Liver (tissue), 8 donors: ENCODE measurements at regions not wholly inside any gene's neighbourhood (a gene's known extent, or its start where the extent isn't known, plus 50 kb on each side); places are given as distances from the start of the nearest gene placed in this dataset.

Experiments used
- DNase-seq: peaks from one replicate; pipeline ENCODE4 v3.0.0-alpha.2; 2017; ENCODE audit warnings: low spot score
- H3K27ac ChIP-seq, 2 donors: one replicate each; pipeline ENCODE4 v1.7.0; 2013; ENCODE audit warnings: inconsistent platforms in 2 of 2, low read length in 2 of 2, control low read depth in 1 of 2, low read depth in 1 of 2, mild to moderate bottlenecking in 1 of 2
- H3K27me3 ChIP-seq, 4 donors: one replicate each; pipeline versions ENCODE4 v1.6.1 to v1.7.0; 2013; ENCODE audit warnings: low read length in 3 of 4, inconsistent platforms in 1 of 4, mild to moderate bottlenecking in 1 of 4, moderate library complexity in 1 of 4; ENCODE audit not compliant: control insufficient read depth in 4 of 4, insufficient read depth in 4 of 4
- H3K36me3 ChIP-seq, 4 donors: one replicate each; pipeline versions ENCODE4 v1.6.1 to v1.7.0; 2013; ENCODE audit warnings: low read length in 3 of 4, mild to moderate bottlenecking in 3 of 4, low read depth in 1 of 4, moderate library complexity in 1 of 4; ENCODE audit not compliant: control insufficient read depth in 4 of 4, insufficient read depth in 3 of 4
- H3K4me1 ChIP-seq, 4 donors: one replicate each; pipeline versions ENCODE4 v1.6.1 to v1.7.0; 2013; ENCODE audit warnings: low read length in 3 of 4, mild to moderate bottlenecking in 3 of 4, moderate library complexity in 1 of 4; ENCODE audit not compliant: control insufficient read depth in 4 of 4, insufficient read depth in 4 of 4
- H3K4me3 ChIP-seq, 3 donors: one replicate each; pipeline versions ENCODE4 v1.6.1 to v1.7.0; 2013; ENCODE audit warnings: low read length in 3 of 3, control low read depth in 1 of 3, low read depth in 1 of 3, mild to moderate bottlenecking in 1 of 3
- H3K9ac ChIP-seq, 2 donors: one replicate each; pipeline ENCODE4 v1.7.0; 2013; ENCODE audit warnings: low read length in 2 of 2, mild to moderate bottlenecking in 2 of 2, moderate library complexity in 2 of 2, control low read depth in 1 of 2, low read depth in 1 of 2
- H3K9me3 ChIP-seq, 4 donors: one replicate each; pipeline versions ENCODE4 v1.6.1 to v1.7.0; 2013; ENCODE audit warnings: low read length in 3 of 4; ENCODE audit not compliant: control insufficient read depth in 4 of 4
- EGR1 ChIP-seq, 2 donors: IDR thresholded peaks; 2 replicates each; pipeline ENCODE4 v1.6.1; 2016 to 2018; ENCODE audit warnings: antibody characterized with exemption in 2 of 2, low read depth in 2 of 2
- FOXA1 ChIP-seq: IDR thresholded peaks from 2 replicates; pipeline ENCODE4 v1.6.1; 2016; ENCODE audit warnings: antibody characterized with exemption
- FOXA2 ChIP-seq: IDR thresholded peaks from 2 replicates; pipeline ENCODE4 v1.6.1; 2016; ENCODE audit warnings: antibody characterized with exemption
- GABPA ChIP-seq, 2 donors: IDR thresholded peaks in 1 of 2; conservative IDR thresholded peaks in 1 of 2; 2 replicates each; pipeline ENCODE4 v1.6.1; 2016; ENCODE audit warnings: antibody characterized with exemption in 2 of 2, mild to moderate bottlenecking in 1 of 2, moderate library complexity in 1 of 2
- HNF4A ChIP-seq, 2 donors: conservative IDR thresholded peaks; 2 replicates each; pipeline ENCODE4 v1.6.1; 2016; ENCODE audit warnings: antibody characterized with exemption in 2 of 2, mild to moderate bottlenecking in 2 of 2
- HNF4G ChIP-seq: IDR thresholded peaks from 2 replicates; pipeline ENCODE4 v1.6.1; 2016; ENCODE audit warnings: antibody characterized with exemption
- JUND ChIP-seq, 2 donors: IDR thresholded peaks; 2 replicates each; pipeline ENCODE4 v1.6.1; 2016; ENCODE audit warnings: antibody characterized with exemption in 2 of 2
- NR2F2 ChIP-seq: IDR thresholded peaks from 2 replicates; pipeline ENCODE4 v1.6.1; 2016; ENCODE audit warnings: antibody characterized with exemption
- RAD21 ChIP-seq, 2 donors: IDR thresholded peaks; 2 replicates each; pipeline ENCODE4 v1.6.1; 2016; ENCODE audit warnings: antibody characterized with exemption in 2 of 2, mild to moderate bottlenecking in 2 of 2
- RXRA ChIP-seq, 2 donors: IDR thresholded peaks; 2 replicates each; pipeline ENCODE4 v1.6.1; 2017 to 2018; ENCODE audit warnings: antibody characterized with exemption in 2 of 2, mild to moderate bottlenecking in 1 of 2
- SP1 ChIP-seq: IDR thresholded peaks from 2 replicates; pipeline ENCODE4 v1.6.1; 2018; ENCODE audit warnings: antibody characterized with exemption, mild to moderate bottlenecking
- TAF1 ChIP-seq: conservative IDR thresholded peaks from 2 replicates; pipeline ENCODE4 v1.6.1; 2016; ENCODE audit warnings: antibody characterized with exemption, mild to moderate bottlenecking
- YY1 ChIP-seq: IDR thresholded peaks from 2 replicates; pipeline ENCODE4 v1.6.1; 2016; ENCODE audit warnings: antibody characterized with exemption, mild to moderate bottlenecking
- WGBS: extraction: QIAGEN DNeasy Blood & Tissue Kit; methylation state at CpG from one replicate; pipeline ENCODE4 v1.1.7; 2013; 5-methylcytosine and 5-hydroxymethylcytosine counted together
- TF ChIP-seq, protein P1 (sequence below): IDR thresholded peaks from 2 replicates; pipeline ENCODE4 v1.6.1; 2016; ENCODE audit warnings: antibody characterized with exemption
- TF ChIP-seq, protein P2 (sequence below): IDR thresholded peaks from 2 replicates; pipeline ENCODE4 v1.6.1; 2016; ENCODE audit warnings: antibody characterized with exemption, mild to moderate bottlenecking
- TF ChIP-seq, protein P3 (sequence below): IDR thresholded peaks from 2 replicates; pipeline ENCODE4 v1.6.1; 2016; ENCODE audit warnings: antibody characterized with exemption
- TF ChIP-seq, protein P4 (sequence below): IDR thresholded peaks from 2 replicates; pipeline ENCODE4 v1.6.1; 2016; ENCODE audit warnings: antibody characterized with exemption
- TF ChIP-seq, protein P5 (sequence below): fragments of 150-350 bp; IDR thresholded peaks from 2 replicates; pipeline ENCODE4 v1.5.1; 2017; ENCODE audit warnings: improper control_type of control experiment, low read depth, low read length; ENCODE audit not compliant: missing input control
- donor health status: healthy.
- donor health status: healthy.
- donor health status: healthy.
- donor health status: healthy.
- donor health status: healthy.

DNA sequence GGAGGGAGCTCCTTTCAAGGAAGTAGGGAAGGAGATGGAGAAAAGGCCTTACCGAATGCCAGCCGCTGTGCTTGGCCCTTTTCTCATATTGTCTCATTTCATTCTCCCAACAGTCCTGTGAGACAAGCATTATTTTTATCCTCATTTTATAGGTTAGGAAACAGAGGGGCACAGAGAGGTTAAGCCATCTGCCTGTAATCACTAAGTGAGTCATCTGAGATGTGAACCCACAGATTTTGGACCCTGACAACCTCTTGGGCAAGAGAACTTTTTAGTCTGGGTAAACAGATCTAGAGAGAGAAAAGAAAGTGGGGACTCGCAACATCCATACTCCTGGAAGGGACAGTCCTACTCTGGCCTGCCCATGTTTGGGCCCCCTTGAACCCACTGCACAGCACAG, 91.7 kb upstream of the LCLAT1 start:
- DNase-seq = no peak
- WGBS = 97% methylated on average over 3 of the region's 3 CpGs
- no peak for TF ChIP-seq RXRA (IDR thresholded peaks at IDR 0.05)
- TF ChIP-seq, protein P1, sequence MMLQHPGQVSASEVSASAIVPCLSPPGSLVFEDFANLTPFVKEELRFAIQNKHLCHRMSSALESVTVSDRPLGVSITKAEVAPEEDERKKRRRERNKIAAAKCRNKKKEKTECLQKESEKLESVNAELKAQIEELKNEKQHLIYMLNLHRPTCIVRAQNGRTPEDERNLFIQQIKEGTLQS = no peak
- TF ChIP-seq HNF4A (conservative IDR thresholded peaks at IDR 0.05) = no peak
- TF ChIP-seq GABPA (IDR thresholded peaks at IDR 0.05 in 1 of 2, conservative IDR thresholded peaks at IDR 0.05 in 1 of 2) = no peak
- TF ChIP-seq FOXA2 = no peak
- TF ChIP-seq HNF4G = no peak
- TF ChIP-seq NR2F2 = no peak
- TF ChIP-seq JUND (IDR thresholded peaks at IDR 0.05) = no peak
- TF ChIP-seq, protein P2, sequence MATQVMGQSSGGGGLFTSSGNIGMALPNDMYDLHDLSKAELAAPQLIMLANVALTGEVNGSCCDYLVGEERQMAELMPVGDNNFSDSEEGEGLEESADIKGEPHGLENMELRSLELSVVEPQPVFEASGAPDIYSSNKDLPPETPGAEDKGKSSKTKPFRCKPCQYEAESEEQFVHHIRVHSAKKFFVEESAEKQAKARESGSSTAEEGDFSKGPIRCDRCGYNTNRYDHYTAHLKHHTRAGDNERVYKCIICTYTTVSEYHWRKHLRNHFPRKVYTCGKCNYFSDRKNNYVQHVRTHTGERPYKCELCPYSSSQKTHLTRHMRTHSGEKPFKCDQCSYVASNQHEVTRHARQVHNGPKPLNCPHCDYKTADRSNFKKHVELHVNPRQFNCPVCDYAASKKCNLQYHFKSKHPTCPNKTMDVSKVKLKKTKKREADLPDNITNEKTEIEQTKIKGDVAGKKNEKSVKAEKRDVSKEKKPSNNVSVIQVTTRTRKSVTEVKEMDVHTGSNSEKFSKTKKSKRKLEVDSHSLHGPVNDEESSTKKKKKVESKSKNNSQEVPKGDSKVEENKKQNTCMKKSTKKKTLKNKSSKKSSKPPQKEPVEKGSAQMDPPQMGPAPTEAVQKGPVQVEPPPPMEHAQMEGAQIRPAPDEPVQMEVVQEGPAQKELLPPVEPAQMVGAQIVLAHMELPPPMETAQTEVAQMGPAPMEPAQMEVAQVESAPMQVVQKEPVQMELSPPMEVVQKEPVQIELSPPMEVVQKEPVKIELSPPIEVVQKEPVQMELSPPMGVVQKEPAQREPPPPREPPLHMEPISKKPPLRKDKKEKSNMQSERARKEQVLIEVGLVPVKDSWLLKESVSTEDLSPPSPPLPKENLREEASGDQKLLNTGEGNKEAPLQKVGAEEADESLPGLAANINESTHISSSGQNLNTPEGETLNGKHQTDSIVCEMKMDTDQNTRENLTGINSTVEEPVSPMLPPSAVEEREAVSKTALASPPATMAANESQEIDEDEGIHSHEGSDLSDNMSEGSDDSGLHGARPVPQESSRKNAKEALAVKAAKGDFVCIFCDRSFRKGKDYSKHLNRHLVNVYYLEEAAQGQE = no peak
- no peak for TF ChIP-seq RAD21 (IDR thresholded peaks at IDR 0.05)
- TF ChIP-seq, protein P3, sequence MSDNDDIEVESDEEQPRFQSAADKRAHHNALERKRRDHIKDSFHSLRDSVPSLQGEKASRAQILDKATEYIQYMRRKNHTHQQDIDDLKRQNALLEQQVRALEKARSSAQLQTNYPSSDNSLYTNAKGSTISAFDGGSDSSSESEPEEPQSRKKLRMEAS = no peak
- TF ChIP-seq TAF1 = no peak
- H3K36me3 ChIP-seq = no peaks in the 10 kb centered on the region
- H3K9ac ChIP-seq = no peak overlapping the region
- H3K4me3 ChIP-seq = no peak overlapping the region
- no peaks in the 10 kb centered on the region for H3K27me3 ChIP-seq
- H3K27ac ChIP-seq = no peak overlapping the region
- H3K9me3 ChIP-seq = no peaks in the 10 kb centered on the region
- no peaks in the 10 kb centered on the region for H3K4me1 ChIP-seq

DNA sequence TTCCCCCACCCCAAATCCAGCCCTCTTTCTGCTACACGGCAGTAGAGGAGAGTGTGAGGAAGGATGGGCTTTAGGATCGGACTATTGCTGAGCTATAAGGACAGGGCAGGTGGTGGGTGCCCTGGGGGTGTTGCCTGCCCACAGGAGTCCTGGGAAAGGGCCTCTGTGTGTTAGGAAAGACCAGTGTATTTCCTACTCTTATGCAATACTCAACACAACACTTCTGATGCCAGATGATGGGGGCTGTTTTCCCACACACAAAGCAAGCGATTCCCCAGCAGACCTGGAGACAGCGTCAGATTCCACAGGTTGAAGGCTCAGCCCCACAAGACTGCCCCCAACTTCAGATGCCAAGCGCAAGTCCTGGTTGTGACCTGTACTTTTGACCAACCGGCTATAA, 91.0 kb upstream of the LCLAT1 start:
- no peak overlapping the region for H3K27ac ChIP-seq
- H3K36me3 ChIP-seq = no peaks in the 10 kb centered on the region
- DNase-seq = no peak
- no peaks in the 10 kb centered on the region for H3K27me3 ChIP-seq
- H3K9me3 ChIP-seq = no peaks in the 10 kb centered on the region
- 82% methylated on average over 6 of the region's 6 CpGs for WGBS
- TF ChIP-seq HNF4G (no peak), FOXA2 (no peak), GABPA (IDR thresholded peaks at IDR 0.05 in 1 of 2, conservative IDR thresholded peaks at IDR 0.05 in 1 of 2) (no peak), EGR1 (IDR thresholded peaks at IDR 0.05; ENCODE audit: low read depth in 2 of 2) (no peak), RXRA (IDR thresholded peaks at IDR 0.05) (no peak), SP1 (no peak), JUND (IDR thresholded peaks at IDR 0.05) (no peak), RAD21 (IDR thresholded peaks at IDR 0.05) (no peak), YY1 (no peak), NR2F2 (no peak), FOXA1 (no peak), HNF4A (conservative IDR thresholded peaks at IDR 0.05) (no peak), TAF1 (no peak)
- TF ChIP-seq, protein P4, sequence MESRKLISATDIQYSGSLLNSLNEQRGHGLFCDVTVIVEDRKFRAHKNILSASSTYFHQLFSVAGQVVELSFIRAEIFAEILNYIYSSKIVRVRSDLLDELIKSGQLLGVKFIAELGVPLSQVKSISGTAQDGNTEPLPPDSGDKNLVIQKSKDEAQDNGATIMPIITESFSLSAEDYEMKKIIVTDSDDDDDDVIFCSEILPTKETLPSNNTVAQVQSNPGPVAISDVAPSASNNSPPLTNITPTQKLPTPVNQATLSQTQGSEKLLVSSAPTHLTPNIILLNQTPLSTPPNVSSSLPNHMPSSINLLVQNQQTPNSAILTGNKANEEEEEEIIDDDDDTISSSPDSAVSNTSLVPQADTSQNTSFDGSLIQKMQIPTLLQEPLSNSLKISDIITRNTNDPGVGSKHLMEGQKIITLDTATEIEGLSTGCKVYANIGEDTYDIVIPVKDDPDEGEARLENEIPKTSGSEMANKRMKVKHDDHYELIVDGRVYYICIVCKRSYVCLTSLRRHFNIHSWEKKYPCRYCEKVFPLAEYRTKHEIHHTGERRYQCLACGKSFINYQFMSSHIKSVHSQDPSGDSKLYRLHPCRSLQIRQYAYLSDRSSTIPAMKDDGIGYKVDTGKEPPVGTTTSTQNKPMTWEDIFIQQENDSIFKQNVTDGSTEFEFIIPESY = no peak
- TF ChIP-seq, protein P1 = no peak
- TF ChIP-seq, protein P2 = no peak
- TF ChIP-seq, protein P5, sequence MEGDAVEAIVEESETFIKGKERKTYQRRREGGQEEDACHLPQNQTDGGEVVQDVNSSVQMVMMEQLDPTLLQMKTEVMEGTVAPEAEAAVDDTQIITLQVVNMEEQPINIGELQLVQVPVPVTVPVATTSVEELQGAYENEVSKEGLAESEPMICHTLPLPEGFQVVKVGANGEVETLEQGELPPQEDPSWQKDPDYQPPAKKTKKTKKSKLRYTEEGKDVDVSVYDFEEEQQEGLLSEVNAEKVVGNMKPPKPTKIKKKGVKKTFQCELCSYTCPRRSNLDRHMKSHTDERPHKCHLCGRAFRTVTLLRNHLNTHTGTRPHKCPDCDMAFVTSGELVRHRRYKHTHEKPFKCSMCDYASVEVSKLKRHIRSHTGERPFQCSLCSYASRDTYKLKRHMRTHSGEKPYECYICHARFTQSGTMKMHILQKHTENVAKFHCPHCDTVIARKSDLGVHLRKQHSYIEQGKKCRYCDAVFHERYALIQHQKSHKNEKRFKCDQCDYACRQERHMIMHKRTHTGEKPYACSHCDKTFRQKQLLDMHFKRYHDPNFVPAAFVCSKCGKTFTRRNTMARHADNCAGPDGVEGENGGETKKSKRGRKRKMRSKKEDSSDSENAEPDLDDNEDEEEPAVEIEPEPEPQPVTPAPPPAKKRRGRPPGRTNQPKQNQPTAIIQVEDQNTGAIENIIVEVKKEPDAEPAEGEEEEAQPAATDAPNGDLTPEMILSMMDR = no peak
- TF ChIP-seq, protein P3 = no peak
- H3K4me3 ChIP-seq = no peak overlapping the region
- H3K9ac ChIP-seq = no peak overlapping the region
- no peaks in the 10 kb centered on the region for H3K4me1 ChIP-seq
